Astrocyte (in vitro differentiated cells and primary cell): ENCODE measurements at regions not wholly inside any gene's neighbourhood (a gene's known extent, or its start where the extent isn't known, plus 50 kb on each side); places are given as distances from the start of the nearest gene placed in this dataset.

Source experiments
- DNase-seq: peaks from one replicate; pipeline ENCODE4 v3.0.0-alpha.2; 2010; ENCODE audit warnings: low read depth
- FAIRE-seq: peaks from 2 replicates; lab custom pipeline; 2011; peaks lifted over from hg19 to GRCh38; lab: Jason Lieb, UNC
- H2AFZ ChIP-seq: 2 replicates; pipeline ENCODE4 v1.6.0; 2012; ENCODE audit warnings: low read depth, low read length, inconsistent platforms
- H3K27ac ChIP-seq: 2 replicates; pipeline ENCODE4 v1.5.1; 2011; ENCODE audit warnings: low read depth, low read length, inconsistent platforms
- H3K27me3 ChIP-seq: 2 replicates; pipeline ENCODE4 v1.6.0; 2011; ENCODE audit warnings: low read length, inconsistent platforms; ENCODE audit not compliant: insufficient read depth
- H3K36me3 ChIP-seq: 2 replicates; pipeline ENCODE4 v1.5.1; 2011; ENCODE audit warnings: low read length, inconsistent platforms; ENCODE audit not compliant: insufficient read depth
- H3K4me1 ChIP-seq: 2 replicates; pipeline ENCODE4 v1.5.1; 2011; ENCODE audit warnings: low read length, inconsistent platforms; ENCODE audit not compliant: insufficient read depth
- H3K4me2 ChIP-seq: 2 replicates; pipeline ENCODE4 v1.6.0; 2012; ENCODE audit warnings: low read length, inconsistent platforms
- H3K4me3 ChIP-seq: 2 replicates; pipeline ENCODE4 v1.5.1; 2011; ENCODE audit warnings: low read depth, mild to moderate bottlenecking, low read length, inconsistent platforms; ENCODE audit not compliant: insufficient read depth
- H3K79me2 ChIP-seq: 2 replicates; pipeline ENCODE4 v1.6.0; 2012; ENCODE audit warnings: mild to moderate bottlenecking, low read length, inconsistent platforms; ENCODE audit not compliant: insufficient read depth
- H3K9ac ChIP-seq: 2 replicates; pipeline ENCODE4 v1.6.0; 2012; ENCODE audit warnings: mild to moderate bottlenecking, low read length, inconsistent platforms
- H3K9me3 ChIP-seq: 2 replicates; pipeline ENCODE4 v1.5.1; 2012; ENCODE audit warnings: low read depth, mild to moderate bottlenecking, low read length, inconsistent platforms; ENCODE audit not compliant: insufficient read depth
- H4K20me1 ChIP-seq: 2 replicates; pipeline ENCODE4 v1.6.0; 2012; ENCODE audit warnings: low read length, inconsistent platforms; ENCODE audit not compliant: insufficient read depth
- H3K27ac Mint-ChIP-seq: one replicate; pipeline ENCODE4 v1.8.0; 2021; ENCODE audit warnings: mild to moderate bottlenecking, mixed read lengths; ENCODE audit not compliant: unreplicated experiment
- H3K27me3 Mint-ChIP-seq: one replicate; pipeline ENCODE4 v1.8.0; 2021; ENCODE audit warnings: low read depth, mixed read lengths; ENCODE audit not compliant: unreplicated experiment
- H3K36me3 Mint-ChIP-seq: one replicate; pipeline ENCODE4 v1.8.0; 2021; ENCODE audit warnings: low read depth, mixed read lengths; ENCODE audit not compliant: unreplicated experiment
- H3K4me1 Mint-ChIP-seq: one replicate; pipeline ENCODE4 v1.8.0; 2021; ENCODE audit warnings: low read depth, mixed read lengths; ENCODE audit not compliant: unreplicated experiment
- H3K4me3 Mint-ChIP-seq: one replicate; pipeline ENCODE4 v1.8.0; 2021; ENCODE audit warnings: mild to moderate bottlenecking, moderate library complexity, mixed read lengths; ENCODE audit not compliant: unreplicated experiment
- H3K9me3 Mint-ChIP-seq: one replicate; pipeline ENCODE4 v1.8.0; 2021; ENCODE audit warnings: mild to moderate bottlenecking, mixed read lengths; ENCODE audit not compliant: unreplicated experiment
- EZH2 ChIP-seq: IDR thresholded peaks from 2 replicates; pipeline ENCODE4 v1.6.1; 2012; ENCODE audit warnings: mild to moderate bottlenecking, low read length, inconsistent platforms; ENCODE audit not compliant: insufficient read depth
- TF ChIP-seq, protein P1 (sequence below): IDR thresholded peaks from 2 replicates; pipeline ENCODE4 v1.5.1; 2011; ENCODE audit warnings: low read depth, mild to moderate bottlenecking, inconsistent platforms, low read length, moderate library complexity; ENCODE audit not compliant: insufficient read depth

DNA sequence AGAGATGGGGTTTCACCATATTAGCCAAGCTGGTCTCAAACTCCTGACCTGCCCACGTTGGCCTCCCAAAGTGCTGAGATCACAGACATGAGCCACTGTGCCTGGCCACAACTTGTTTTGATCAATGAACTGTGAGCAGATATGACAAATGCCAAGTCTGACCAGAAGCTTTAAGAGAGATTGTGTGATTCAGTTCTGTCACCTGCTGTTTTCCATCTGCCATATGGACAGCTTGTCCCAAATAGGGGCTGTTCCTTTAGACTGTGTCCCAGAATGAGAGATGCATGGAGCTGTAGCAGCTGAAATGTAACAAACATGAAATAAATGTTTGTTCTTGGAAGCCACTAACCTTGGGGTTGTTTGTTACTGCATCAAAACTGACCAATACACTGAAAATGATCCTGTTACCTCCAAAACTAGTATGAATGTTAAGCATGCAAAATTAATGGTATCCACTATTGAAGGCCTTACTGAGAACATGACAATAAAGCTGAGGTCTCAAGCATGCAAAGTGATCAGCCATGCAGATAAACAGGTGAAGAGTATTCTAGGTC lies 65.9 kb upstream of the MED13L start:
- Histone ChIP-seq H3K36me3 (no peaks in the 10 kb centered on the region), H4K20me1 (no peaks in the 10 kb centered on the region), H3K27ac (no peak overlapping the region), H3K9ac (no peak overlapping the region), H3K9me3 (no peaks in the 10 kb centered on the region), H3K27me3 (no peaks in the 10 kb centered on the region), H3K4me3 (no peak overlapping the region), H3K4me1 (peaks cover 8% of the 10 kb centered on the region), H2AFZ (no peak overlapping the region), H3K4me2 (no peak overlapping the region), H3K79me2 (no peaks in the 10 kb centered on the region)
- Mint-ChIP-seq H3K27me3 (no peaks in the 10 kb centered on the region), H3K27ac (no peak overlapping the region), H3K4me3 (no peak overlapping the region), H3K4me1 (peaks cover 14% of the 10 kb centered on the region), H3K9me3 (peaks cover 7% of the 10 kb centered on the region), H3K36me3 (no peaks in the 10 kb centered on the region)
- no peak for FAIRE-seq
- no peak for DNase-seq
- TF ChIP-seq, protein P1, sequence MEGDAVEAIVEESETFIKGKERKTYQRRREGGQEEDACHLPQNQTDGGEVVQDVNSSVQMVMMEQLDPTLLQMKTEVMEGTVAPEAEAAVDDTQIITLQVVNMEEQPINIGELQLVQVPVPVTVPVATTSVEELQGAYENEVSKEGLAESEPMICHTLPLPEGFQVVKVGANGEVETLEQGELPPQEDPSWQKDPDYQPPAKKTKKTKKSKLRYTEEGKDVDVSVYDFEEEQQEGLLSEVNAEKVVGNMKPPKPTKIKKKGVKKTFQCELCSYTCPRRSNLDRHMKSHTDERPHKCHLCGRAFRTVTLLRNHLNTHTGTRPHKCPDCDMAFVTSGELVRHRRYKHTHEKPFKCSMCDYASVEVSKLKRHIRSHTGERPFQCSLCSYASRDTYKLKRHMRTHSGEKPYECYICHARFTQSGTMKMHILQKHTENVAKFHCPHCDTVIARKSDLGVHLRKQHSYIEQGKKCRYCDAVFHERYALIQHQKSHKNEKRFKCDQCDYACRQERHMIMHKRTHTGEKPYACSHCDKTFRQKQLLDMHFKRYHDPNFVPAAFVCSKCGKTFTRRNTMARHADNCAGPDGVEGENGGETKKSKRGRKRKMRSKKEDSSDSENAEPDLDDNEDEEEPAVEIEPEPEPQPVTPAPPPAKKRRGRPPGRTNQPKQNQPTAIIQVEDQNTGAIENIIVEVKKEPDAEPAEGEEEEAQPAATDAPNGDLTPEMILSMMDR, result no peak
- no peak for TF ChIP-seq EZH2

DNA sequence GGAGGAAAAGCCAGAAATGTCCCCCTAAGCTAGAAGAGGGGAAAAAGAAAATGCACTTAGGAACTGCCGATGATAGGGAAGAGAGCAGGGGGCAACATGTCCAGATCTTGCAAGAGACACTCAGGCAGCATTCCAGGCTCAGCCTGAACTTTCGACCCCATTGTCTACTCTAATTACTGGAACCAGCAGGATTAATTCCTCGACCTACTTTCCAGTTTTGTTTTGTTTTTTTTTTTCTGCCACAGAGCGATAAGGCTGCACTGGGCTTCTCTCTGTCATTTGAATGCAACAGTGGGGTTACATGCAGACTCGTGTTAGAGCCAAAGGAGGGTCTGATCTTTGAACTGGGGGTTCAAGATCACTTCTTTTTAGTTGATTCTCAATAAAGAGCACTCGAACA lies 68.7 kb upstream of the MED13L start:
- no peaks in the 10 kb centered on the region for H3K36me3 ChIP-seq
- no peak overlapping the region for H3K4me3 ChIP-seq
- Mint-ChIP-seq H3K27ac (peak overlapping the region; percentile 37), H3K4me3 (no peak overlapping the region), H3K27me3 (no peaks in the 10 kb centered on the region), H3K36me3 (no peaks in the 10 kb centered on the region), H3K4me1 (peaks cover 14% of the 10 kb centered on the region), H3K9me3 (peaks cover 7% of the 10 kb centered on the region)
- no peak overlapping the region for H3K27ac ChIP-seq
- H3K4me1 ChIP-seq, result peaks cover 8% of the 10 kb centered on the region
- H3K4me2 ChIP-seq, result peak overlapping the region; percentile 65
- no peak overlapping the region for H2AFZ ChIP-seq
- FAIRE-seq (no peak), DNase-seq (peak; percentile 46)
- H3K27me3 ChIP-seq, result no peaks in the 10 kb centered on the region
- H3K79me2 ChIP-seq, result no peaks in the 10 kb centered on the region
- no peaks in the 10 kb centered on the region for H3K9me3 ChIP-seq
- no peak overlapping the region for H3K9ac ChIP-seq
- TF ChIP-seq, protein P1, result no peak
- no peak for TF ChIP-seq EZH2
- no peaks in the 10 kb centered on the region for H4K20me1 ChIP-seq

DNA sequence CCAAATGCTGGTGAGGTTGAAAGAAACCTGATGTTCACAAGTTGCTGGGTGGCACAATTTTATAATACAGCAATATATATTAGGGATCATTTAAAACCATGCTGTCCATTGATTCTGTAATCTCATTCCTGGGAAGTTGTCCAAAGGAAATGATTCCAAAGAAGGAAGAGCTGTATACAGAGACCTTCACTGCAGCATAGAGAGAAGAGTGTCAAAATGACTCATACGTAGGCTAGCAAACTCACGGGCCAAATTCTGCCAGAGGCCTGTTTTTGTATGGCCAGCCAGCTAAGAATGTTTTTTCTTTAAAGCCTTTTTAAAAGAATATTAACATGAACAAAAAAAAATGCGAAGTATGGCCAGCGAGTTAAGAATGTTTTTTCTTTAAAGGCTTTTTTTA lies 69.2 kb upstream of the MED13L start:
- Histone ChIP-seq H3K4me3 (no peak overlapping the region), H4K20me1 (no peaks in the 10 kb centered on the region), H3K27me3 (no peaks in the 10 kb centered on the region), H3K27ac (no peak overlapping the region), H3K9ac (no peak overlapping the region), H3K79me2 (no peaks in the 10 kb centered on the region), H3K4me2 (peak overlapping the region; percentile 65), H3K4me1 (peaks cover 8% of the 10 kb centered on the region), H3K36me3 (no peaks in the 10 kb centered on the region), H3K9me3 (no peaks in the 10 kb centered on the region), H2AFZ (no peak overlapping the region)
- Mint-ChIP-seq H3K27ac (no peak overlapping the region), H3K4me1 (peaks cover 14% of the 10 kb centered on the region), H3K4me3 (no peak overlapping the region), H3K27me3 (no peaks in the 10 kb centered on the region), H3K9me3 (peaks cover 7% of the 10 kb centered on the region), H3K36me3 (no peaks in the 10 kb centered on the region)
- DNase-seq (peak; percentile 87), FAIRE-seq (no peak)
- no peak for TF ChIP-seq EZH2
- TF ChIP-seq, protein P1, result no peak
